BJ (cell line): ENCODE measurements at regions not wholly inside any gene's neighbourhood (a gene's known extent, or its start where the extent isn't known, plus 50 kb on each side); places are given as distances from the start of the nearest gene placed in this dataset.
A peak's percentile ranks its signal among the peaks of the same experiment; 100 is the strongest.
"Not testable (repeated sequence)": the region's sequence is repeated elsewhere in the genome, so short reads cannot be mapped to it uniquely, and the experiment has no call there.

Experiments
- CTCF ChIA-PET: fragments of 350-600 bp; formaldehyde crosslinking; extraction: SDS; loops from one replicate; lab custom pipeline; 2021; ENCODE audit warnings: antibody characterized with exemption, inconsistent platforms; lab: Yijun Ruan, JAX
- POLR2A ChIA-PET: fragments of 300-600 bp; sonication (Branson Sonifier 250); formaldehyde crosslinking; extraction: SDS; loops from one replicate; lab custom pipeline; 2021; ENCODE audit warnings: antibody characterized with exemption; lab: Charles Lee
- DNase-seq: peaks from one replicate; pipeline ENCODE4 v3.0.0-alpha.2; 2011; ENCODE audit warnings: low read depth
- H3K27me3 ChIP-seq: 2 replicates; pipeline ENCODE4 v1.6.0; 2011; ENCODE audit warnings: low read length; ENCODE audit not compliant: control insufficient read depth, insufficient read depth
- H3K36me3 ChIP-seq: 2 replicates; pipeline ENCODE4 v1.5.1; 2011; ENCODE audit warnings: low read length; ENCODE audit not compliant: control insufficient read depth, insufficient read depth
- H3K4me3 ChIP-seq: 2 replicates; pipeline ENCODE4 v1.5.1; 2011; ENCODE audit warnings: low read depth, mild to moderate bottlenecking, control low read depth, low read length
- TF ChIP-seq, protein P1 (sequence below): IDR thresholded peaks from 2 replicates; pipeline ENCODE4 v1.5.1; 2011; ENCODE audit warnings: low read depth, mild to moderate bottlenecking, control low read depth, inconsistent platforms, low read length, moderate library complexity; ENCODE audit not compliant: insufficient read depth

- Histone ChIP-seq H3K36me3 (no peaks in the 10 kb centered on the region), H3K4me3 (no peak overlapping the region), H3K27me3 (no peaks in the 10 kb centered on the region)
- CTCF ChIA-PET: no interaction called here
- no peak for DNase-seq
- POLR2A ChIA-PET: no interaction called here
- TF ChIP-seq, protein P1, sequence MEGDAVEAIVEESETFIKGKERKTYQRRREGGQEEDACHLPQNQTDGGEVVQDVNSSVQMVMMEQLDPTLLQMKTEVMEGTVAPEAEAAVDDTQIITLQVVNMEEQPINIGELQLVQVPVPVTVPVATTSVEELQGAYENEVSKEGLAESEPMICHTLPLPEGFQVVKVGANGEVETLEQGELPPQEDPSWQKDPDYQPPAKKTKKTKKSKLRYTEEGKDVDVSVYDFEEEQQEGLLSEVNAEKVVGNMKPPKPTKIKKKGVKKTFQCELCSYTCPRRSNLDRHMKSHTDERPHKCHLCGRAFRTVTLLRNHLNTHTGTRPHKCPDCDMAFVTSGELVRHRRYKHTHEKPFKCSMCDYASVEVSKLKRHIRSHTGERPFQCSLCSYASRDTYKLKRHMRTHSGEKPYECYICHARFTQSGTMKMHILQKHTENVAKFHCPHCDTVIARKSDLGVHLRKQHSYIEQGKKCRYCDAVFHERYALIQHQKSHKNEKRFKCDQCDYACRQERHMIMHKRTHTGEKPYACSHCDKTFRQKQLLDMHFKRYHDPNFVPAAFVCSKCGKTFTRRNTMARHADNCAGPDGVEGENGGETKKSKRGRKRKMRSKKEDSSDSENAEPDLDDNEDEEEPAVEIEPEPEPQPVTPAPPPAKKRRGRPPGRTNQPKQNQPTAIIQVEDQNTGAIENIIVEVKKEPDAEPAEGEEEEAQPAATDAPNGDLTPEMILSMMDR: no peak
Observed at GRCh38 chr15:95784508-95784907, 546.0 kb upstream of the NR2F2 start.

- H3K4me3 ChIP-seq, DNase-seq, H3K36me3 ChIP-seq, H3K27me3 ChIP-seq, POLR2A ChIA-PET, CTCF ChIA-PET: not testable (repeated sequence)
Observed at GRCh38 chr15:95785276-95785675, 545.2 kb upstream of the NR2F2 start.

GRCh38 chr15:95793231-95793630 is 537.3 kb upstream of the NR2F2 start:
- TF ChIP-seq, protein P1: no peak
- POLR2A ChIA-PET: no interaction called here
- Histone ChIP-seq H3K36me3 (no peaks in the 10 kb centered on the region), H3K27me3 (no peaks in the 10 kb centered on the region), H3K4me3 (no peak overlapping the region)
- DNase-seq: peak; percentile 26
- CTCF ChIA-PET: interaction anchor here (1.0 kb wide), 1 partner anchor 21 kb away, joined by 3 read pairs; no protein-coding TSS in a partner anchor

DNA sequence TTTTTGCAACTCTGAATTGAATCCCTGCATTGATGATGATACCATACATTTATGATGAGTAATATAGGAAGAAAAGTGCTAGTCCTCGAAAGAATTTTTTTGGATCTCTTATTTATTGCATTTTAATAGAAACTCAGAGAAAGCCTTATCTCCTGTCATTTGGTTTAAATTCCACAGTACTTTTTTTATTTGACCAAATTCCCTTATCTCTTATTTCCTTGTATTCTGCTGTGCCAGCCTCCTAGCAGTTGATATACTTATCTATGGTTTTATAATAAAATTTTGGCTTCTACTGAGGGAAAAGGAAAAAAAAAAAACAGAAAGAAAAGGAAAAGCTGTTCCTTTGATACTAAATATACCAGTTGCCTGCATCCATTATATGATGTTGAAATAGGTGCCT is 535.1 kb upstream of the NR2F2 start:
- POLR2A ChIA-PET: no interaction called here
- Histone ChIP-seq H3K36me3 (no peaks in the 10 kb centered on the region), H3K27me3 (no peaks in the 10 kb centered on the region), H3K4me3 (no peak overlapping the region)
- no peak for DNase-seq
- TF ChIP-seq, protein P1: no peak
- CTCF ChIA-PET: no interaction called here

- TF ChIP-seq, protein P1: no peak
Observed at GRCh38 chr15:95799286-95800200, 531.0 kb upstream of the NR2F2 start.

More at GRCh38 chr15:95799286-95800200, 531.0 kb upstream of the NR2F2 start:
- Histone ChIP-seq H3K4me3 (no peak overlapping the region), H3K36me3 (no peaks in the 10 kb centered on the region), H3K27me3 (no peaks in the 10 kb centered on the region)
- ChIA-PET POLR2A (interaction anchor here (0.6 to 0.8 kb wide), 2 partner anchors 12 to 528 kb away, joined by 3 read pairs; no protein-coding TSS in a partner anchor), CTCF (interaction anchor here (0.6 to 1.3 kb wide), 3 partner anchors 8 to 664 kb away, joined by 3 to 4 read pairs (median 3); no protein-coding TSS in a partner anchor)
- DNase-seq: peak; percentile 62
